Activated CD8-positive, alpha-beta T cell treated with anti-CD3 and anti-CD28 coated beads for 36 hours (primary cell): ENCODE measurements at regions not wholly inside any gene's neighbourhood (a gene's known extent, or its start where the extent isn't known, plus 50 kb on each side); places are given as distances from the start of the nearest gene placed in this dataset.

Experiments
- ATAC-seq: fragments of 200-7000 bp; cut with Tn5 transposase; one replicate; pipeline ENCODE4 v1.10.0; 2021; ENCODE audit warnings: mild to moderate bottlenecking, moderate library complexity
- CTCF ChIA-PET: fragments of 350-600 bp; sonication (Branson Sonifier 250); formaldehyde crosslinking; loops from one replicate; lab custom pipeline; 2021; ENCODE audit warnings: antibody characterized with exemption; lab: Charles Lee
- POLR2A ChIA-PET: fragments of 350-600 bp; sonication (Branson Sonifier 250); formaldehyde crosslinking; loops from one replicate; lab custom pipeline; 2021; ENCODE audit warnings: antibody characterized with exemption; lab: Charles Lee
- DNase-seq: peaks from one replicate; pipeline ENCODE4 v3.0.0-alpha.2; 2020
- H3K27ac Mint-ChIP-seq: one replicate; pipeline ENCODE4 v1.8.0; 2021; ENCODE audit warnings: mild to moderate bottlenecking, mixed read lengths
- H3K27me3 Mint-ChIP-seq: one replicate; pipeline ENCODE4 v1.8.0; 2021; ENCODE audit warnings: mixed read lengths
- H3K36me3 Mint-ChIP-seq: one replicate; pipeline ENCODE4 v1.8.0; 2021; ENCODE audit warnings: low read depth, mixed read lengths
- H3K4me1 Mint-ChIP-seq: one replicate; pipeline ENCODE4 v1.8.0; 2021; ENCODE audit warnings: low read depth, mixed read lengths
- H3K4me3 Mint-ChIP-seq: one replicate; pipeline ENCODE4 v1.8.0; 2021; ENCODE audit warnings: mild to moderate bottlenecking, moderate library complexity, mixed read lengths
- H3K9me3 Mint-ChIP-seq: one replicate; pipeline ENCODE4 v1.8.0; 2021; ENCODE audit warnings: mixed read lengths
- CTCF ChIP-seq: fragments of 200-600 bp; IDR thresholded peaks from one replicate; pipeline ENCODE4 v1.8.0; 2022; ENCODE audit warnings: antibody characterized with exemption, mild to moderate bottlenecking
- intact Hi-C: fragments of 100-400 bp; cut with micrococcal nuclease; formaldehyde crosslinking; loops from one replicate; pipeline ENCODE4 v1.10.0; 2022

DNA sequence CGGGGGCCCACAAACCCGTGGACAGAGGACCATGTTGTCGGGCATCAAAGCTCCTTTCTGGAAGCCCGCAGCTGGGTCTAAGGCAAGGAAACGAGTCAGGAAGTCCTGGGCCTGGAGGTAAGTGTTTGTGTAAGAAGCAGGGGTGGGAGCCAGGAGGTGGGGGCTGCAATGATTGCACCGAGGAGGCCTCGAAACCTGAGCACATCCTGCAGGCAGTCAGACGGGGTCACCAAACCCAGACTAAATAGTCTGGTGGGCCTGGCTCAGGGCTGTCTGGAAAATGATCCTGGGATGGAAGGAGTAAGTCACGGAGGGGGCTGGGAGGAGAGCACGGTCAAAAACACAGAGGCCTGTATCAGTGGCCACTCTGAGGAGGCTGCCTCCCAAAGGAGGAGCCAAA is 539.2 kb downstream of the MN1 start:
- TF ChIP-seq CTCF, result no peak
- CTCF ChIA-PET, result no interaction called here

GRCh38 chr22:27264184-27264583 is 537.4 kb downstream of the MN1 start:
- H3K36me3 Mint-ChIP-seq, result no peaks in the 10 kb centered on the region
- H3K27me3 Mint-ChIP-seq, result no peaks in the 10 kb centered on the region
- ATAC-seq (no peak), DNase-seq (no peak)
- H3K27ac Mint-ChIP-seq, result no peak overlapping the region
- ChIA-PET CTCF (no interaction called here), POLR2A (no interaction called here)
- H3K4me3 Mint-ChIP-seq, result no peak overlapping the region
- TF ChIP-seq CTCF, result no peak
- H3K4me1 Mint-ChIP-seq, result no peaks in the 10 kb centered on the region
- H3K9me3 Mint-ChIP-seq, result no peaks in the 10 kb centered on the region
- intact Hi-C loops, result no loop called here

More for the DNA sequence above, 539.2 kb downstream of the MN1 start:
- POLR2A ChIA-PET, result no interaction called here
- Mint-ChIP-seq H3K36me3 (no peaks in the 10 kb centered on the region), H3K4me1 (no peaks in the 10 kb centered on the region), H3K4me3 (no peak overlapping the region), H3K27ac (no peak overlapping the region), H3K9me3 (no peaks in the 10 kb centered on the region), H3K27me3 (peaks cover 2% of the 10 kb centered on the region)
- DNase-seq, result no peak
- ATAC-seq, result no peak
- intact Hi-C loops, result no loop called here

GRCh38 chr22:27267145-27267544 is 534.4 kb downstream of the MN1 start:
- no peaks in the 10 kb centered on the region for H3K36me3 Mint-ChIP-seq
- no peak overlapping the region for H3K27ac Mint-ChIP-seq
- no peaks in the 10 kb centered on the region for H3K9me3 Mint-ChIP-seq
- DNase-seq (no peak), ATAC-seq (no peak)
- ChIA-PET CTCF (no interaction called here), POLR2A (no interaction called here)
- no peaks in the 10 kb centered on the region for H3K27me3 Mint-ChIP-seq
- intact Hi-C loops, result no loop called here
- H3K4me3 Mint-ChIP-seq, result no peak overlapping the region
- H3K4me1 Mint-ChIP-seq, result no peaks in the 10 kb centered on the region
- no peak for TF ChIP-seq CTCF

- Mint-ChIP-seq H3K4me3 (no peak overlapping the region), H3K27ac (no peak overlapping the region), H3K27me3 (peaks cover 8% of the 10 kb centered on the region), H3K4me1 (no peaks in the 10 kb centered on the region), H3K9me3 (no peaks in the 10 kb centered on the region), H3K36me3 (no peaks in the 10 kb centered on the region)
- ChIA-PET POLR2A (no interaction called here), CTCF (no interaction called here)
- intact Hi-C loops, result no loop called here
- ATAC-seq (no peak), DNase-seq (no peak)
- TF ChIP-seq CTCF, result no peak
These were observed 531.6 kb downstream of the MN1 start for GRCh38 chr22:27269751-27270543.

DNA sequence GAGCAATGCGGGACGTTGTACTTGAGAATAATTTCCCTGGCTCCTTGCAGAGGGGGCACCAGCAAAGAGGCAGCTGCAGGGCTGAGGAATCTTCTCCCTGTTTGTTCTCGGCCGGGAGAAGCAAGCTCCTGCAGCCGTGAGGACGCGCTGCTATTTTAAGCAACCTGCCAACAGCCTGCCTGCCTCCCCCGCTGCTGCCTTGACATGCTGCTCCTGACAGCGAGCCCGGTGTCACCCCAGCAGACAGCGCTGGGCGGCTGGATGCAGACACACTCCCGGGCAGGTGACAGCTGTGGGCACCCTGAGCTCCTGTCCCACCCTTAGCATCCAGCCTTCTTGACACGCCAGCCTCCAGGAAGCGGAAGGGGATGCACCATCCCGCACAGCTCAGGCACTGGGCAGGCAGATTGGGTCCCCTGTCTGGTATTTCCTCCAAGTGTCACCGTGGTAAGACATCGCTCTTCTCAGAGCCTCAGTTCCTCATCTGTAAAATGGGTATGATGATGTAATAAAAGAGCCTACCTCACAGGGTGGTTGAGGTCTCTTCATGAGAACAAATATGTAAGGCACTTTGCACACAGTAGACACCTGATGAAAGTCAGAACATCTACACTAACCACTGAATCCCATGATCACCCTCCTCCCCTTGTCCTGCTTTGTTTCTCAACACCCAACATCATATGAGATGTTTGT is 530.6 kb downstream of the MN1 start:
- CTCF ChIA-PET, result no interaction called here

More for the DNA sequence above, 530.6 kb downstream of the MN1 start:
- no peak overlapping the region for H3K27ac Mint-ChIP-seq
- DNase-seq (no peak), ATAC-seq (no peak)
- H3K27me3 Mint-ChIP-seq, result peaks cover 8% of the 10 kb centered on the region
- H3K36me3 Mint-ChIP-seq, result no peaks in the 10 kb centered on the region
- no peaks in the 10 kb centered on the region for H3K4me1 Mint-ChIP-seq
- H3K4me3 Mint-ChIP-seq, result no peak overlapping the region
- POLR2A ChIA-PET, result no interaction called here
- TF ChIP-seq CTCF, result no peak
- H3K9me3 Mint-ChIP-seq, result no peaks in the 10 kb centered on the region
- intact Hi-C loops, result no loop called here
